Left hindlimb (tissue), 1 donor: ENCODE measurements at regions not wholly inside any gene's neighbourhood (a gene's known extent, or its start where the extent isn't known, plus 50 kb on each side); places are given as distances from the start of the nearest gene placed in this dataset.
"Not testable (repeated sequence)": the region's sequence is repeated elsewhere in the genome, so short reads cannot be mapped to it uniquely, and the experiment has no call there.

Source experiments
- DNase-seq: peaks from one replicate; pipeline ENCODE4 v3.0.0-alpha.2; 2018

DNA sequence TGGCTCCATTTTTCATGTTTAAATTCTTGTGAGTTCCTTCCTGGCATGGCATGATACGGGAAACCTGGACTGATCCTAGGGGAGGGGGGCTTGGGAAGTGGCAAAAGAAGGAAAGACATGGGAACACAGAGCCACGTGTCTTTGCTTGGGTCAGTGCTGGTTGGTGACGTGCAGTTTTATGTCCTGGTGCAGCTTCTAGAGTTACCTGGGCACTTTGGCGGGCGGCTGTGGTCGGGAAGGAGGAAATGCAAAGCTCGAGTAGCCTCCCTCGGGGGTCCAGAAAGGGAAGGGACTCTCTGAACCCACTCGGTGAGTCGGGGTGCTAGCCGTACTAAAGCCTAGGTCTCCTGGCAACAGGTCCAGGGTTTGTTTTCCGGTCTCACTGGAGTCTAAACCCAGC, 94.6 kb downstream of the APOB start:
- DNase-seq: no peak

GRCh38 chr2:20946468-20946867, 97.4 kb downstream of the APOB start:
- no peak for DNase-seq

DNA sequence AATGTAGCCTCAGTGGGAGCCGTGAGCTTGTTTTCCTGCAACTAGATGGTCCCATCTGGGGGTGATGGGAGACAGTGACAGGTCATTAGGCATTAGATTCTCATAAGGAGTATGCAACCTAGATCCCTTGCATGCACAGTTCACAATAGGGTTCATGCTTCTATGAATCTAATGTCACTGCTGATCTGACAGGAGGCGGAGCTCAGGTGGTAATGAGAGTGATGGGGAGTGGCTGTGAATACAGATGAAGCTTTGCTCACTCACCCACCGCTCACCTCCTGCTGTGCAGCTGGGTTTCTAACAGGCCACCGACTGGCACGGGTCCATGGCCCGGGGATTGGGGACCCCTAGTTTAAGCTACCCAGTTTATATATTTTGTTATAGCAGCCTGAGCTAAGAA, 100.2 kb downstream of the APOB start:
- DNase-seq: not testable (repeated sequence)

- peak; percentile 48 for DNase-seq
These were observed 101.2 kb downstream of the APOB start for GRCh38 chr2:20942646-20943125.

GRCh38 chr2:20940856-20941255, 103.0 kb downstream of the APOB start:
- DNase-seq: no peak

DNA sequence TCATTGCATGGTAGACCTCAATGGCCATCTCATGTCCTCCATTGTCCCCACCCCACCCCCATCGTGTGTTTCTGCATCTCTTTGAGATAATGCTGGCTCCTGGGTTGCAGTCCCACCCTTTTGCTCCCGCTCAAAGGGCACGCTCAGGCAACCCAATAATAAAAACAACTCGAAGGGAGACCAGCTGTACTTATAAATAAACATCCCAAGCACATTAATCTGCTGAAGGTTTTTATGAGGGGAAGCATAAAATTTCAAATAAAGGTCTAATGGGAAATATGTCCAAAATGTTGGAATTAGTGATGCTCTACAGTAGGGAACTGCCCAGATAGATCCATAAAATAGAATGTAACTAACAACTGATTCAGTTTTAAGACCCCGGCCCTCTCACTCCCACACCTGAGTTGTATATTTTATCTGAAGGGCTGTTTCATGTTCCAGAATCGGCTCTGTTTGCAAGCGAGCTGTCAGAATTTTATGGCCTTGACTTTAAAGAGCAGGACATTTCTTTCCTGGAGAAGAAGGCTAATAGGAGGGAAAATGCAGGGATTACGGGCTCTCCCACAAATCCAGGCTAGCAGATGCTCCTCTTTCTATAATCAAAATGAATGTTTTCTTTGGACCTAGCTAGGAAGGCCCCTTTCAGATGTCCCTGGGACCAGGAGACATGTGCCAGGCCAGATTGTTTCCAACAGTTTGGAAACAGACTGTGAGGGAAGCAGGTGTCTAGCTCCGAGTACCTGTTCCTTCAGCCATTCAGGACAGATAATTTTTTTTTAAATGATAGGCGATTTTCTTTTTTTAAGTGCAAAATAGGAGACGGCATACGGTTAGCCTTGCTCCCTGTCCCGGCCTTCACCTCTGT, 103.7 kb downstream of the APOB start:
- no peak for DNase-seq

- DNase-seq: no peak
These were observed 106.5 kb downstream of the APOB start for GRCh38 chr2:20937353-20937752.

- DNase-seq: no peak
These were observed 108.6 kb downstream of the APOB start for GRCh38 chr2:20935168-20935775.

DNA sequence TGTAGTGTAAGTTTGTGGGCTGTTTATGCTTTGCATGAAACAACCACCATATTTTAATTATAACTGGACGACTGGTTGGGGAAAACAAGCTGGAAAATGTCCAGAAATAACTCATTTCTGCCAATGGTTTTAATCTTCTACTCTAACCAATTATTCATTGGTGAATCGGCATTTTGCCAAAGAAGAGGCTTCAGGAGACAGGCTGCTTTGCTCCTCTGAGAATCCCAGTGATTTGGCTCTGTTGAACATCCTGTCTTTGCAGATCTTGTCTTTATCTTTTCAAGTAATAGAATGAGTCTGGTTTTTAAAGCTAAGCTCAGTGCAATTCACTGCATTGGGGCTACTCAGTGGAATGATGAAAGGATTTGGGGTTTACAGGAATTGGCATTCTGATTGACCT, 109.6 kb downstream of the APOB start:
- no peak for DNase-seq

GRCh38 chr2:20933714-20934113, 110.2 kb downstream of the APOB start:
- no peak for DNase-seq

- DNase-seq: no peak
These were observed 108.4 kb upstream of the LDAH start for GRCh38 chr2:20931346-20931745.

DNA sequence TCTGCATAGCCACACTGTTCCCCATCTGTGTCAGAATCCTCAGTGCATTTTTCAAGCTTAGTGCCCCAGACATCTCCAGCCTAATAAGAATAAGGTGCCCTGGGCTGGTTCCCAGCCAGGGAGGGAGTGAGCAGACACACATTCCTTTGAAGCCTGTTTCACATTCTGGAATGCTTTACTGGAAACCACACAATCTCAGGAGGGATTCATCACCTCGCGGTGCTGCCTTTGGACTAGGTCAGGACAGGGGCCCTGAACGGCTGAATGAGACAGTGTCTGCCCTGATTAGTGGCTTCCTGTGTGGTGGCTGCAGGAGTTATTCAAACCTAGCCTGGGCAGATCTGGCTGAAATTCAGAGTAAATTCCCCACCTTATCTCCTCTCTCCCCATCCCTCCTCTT, 108.0 kb upstream of the LDAH start:
- DNase-seq: no peak

DNA sequence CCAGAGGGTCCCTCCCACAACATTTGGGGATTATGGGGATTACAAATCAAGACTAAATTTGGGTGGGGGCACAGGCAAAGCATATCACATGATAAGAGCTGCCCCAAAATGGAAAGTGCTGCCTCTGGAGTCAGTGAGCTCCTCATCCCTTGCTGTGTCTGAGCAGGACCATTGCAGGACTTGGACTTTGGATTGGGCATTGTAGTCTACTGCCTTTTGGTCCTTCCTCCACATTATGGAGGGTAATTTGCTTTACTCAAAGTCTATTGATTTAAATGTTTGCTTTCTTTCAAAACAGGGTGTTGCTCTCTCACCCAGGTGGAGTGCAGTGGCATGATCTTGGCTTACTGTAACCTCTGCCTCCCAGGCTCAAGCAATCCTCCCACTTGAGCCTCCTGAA, 106.8 kb upstream of the LDAH start:
- no peak for DNase-seq

DNA sequence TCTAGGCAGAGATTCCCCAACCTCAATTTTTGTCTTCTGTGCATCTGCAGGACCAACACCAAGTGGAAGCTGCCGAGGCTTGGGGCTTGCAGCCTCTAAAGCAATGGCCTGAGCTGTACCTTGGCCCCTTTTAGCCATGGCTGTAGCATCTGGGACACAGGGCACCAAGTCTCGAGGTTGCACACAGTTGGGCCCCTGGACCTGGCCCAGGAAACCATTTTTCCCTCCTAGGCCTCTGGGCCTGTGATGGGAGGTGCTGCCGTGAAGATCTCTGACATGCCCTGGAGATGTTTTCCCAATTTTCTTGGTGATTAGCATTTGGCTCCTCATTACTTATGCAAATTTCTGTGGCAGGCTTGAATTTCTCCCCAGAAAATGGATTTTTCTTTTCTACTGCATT, 105.7 kb upstream of the LDAH start:
- no peak for DNase-seq

GRCh38 chr2:20925265-20925889, 102.5 kb upstream of the LDAH start:
- no peak for DNase-seq

DNA sequence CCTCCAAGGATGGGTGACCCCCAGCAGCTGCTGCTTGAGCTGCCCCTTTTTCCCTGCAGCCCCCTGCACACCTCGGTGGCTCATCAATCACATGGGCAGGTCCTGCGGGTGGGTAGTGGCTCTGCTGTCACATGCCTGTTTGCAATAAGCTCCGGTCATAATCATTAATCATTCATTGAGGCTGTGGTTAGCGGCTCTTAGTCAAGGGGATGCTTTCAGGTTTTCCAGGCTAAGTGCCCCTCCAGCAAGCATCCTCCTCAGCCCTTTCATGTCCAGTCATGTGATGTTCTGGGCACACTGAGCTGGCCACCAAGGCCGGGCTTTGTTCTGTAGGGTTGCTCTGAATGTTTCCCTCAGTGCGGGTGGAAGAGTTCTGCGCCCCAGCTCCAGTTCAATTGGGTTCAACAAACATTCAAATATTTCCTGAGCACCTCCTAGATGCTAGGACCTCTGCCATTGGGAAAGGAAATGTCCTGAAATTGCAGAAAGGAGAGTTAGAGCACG, 96.4 kb upstream of the LDAH start:
- no peak for DNase-seq

DNA sequence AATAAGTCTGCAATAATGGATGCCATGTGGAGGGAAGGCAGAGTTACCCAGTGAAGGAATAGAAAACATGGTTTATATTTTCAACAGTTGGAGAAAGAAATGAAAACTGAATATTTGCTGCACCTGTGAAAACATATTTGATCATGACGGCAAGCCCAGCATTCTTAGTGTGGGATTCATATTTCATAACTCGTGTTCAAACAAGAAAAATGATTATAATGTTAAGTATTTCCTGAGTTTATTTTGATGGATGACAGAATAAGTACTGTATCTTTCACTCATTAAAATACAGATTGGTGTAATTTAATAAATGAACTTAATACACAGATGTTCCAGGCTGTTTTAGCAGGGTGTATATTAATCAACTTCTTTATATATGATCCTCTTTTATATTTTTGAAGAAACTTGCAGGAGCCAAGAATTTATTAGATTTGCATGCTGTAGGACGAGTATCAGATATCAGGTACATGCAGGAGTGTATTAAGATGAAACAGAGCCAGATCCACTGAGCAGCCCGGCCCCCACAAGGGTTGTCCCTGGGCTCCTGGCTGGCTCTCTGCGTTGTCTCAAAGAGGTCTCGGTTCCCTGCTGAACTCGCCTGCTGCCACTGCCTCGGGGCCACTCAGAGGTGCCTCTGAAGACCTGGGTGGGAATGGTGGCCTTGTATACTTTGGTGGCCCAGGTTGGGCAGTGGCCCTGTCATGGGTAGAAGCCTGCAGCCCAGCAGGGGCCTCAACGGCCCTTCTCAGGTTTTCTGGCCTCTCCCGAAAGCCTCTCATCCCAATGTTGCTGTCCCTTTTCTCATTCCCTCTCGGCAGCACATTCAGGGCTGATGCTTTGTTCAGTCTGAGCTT, 95.0 kb upstream of the LDAH start:
- DNase-seq: no peak

DNA sequence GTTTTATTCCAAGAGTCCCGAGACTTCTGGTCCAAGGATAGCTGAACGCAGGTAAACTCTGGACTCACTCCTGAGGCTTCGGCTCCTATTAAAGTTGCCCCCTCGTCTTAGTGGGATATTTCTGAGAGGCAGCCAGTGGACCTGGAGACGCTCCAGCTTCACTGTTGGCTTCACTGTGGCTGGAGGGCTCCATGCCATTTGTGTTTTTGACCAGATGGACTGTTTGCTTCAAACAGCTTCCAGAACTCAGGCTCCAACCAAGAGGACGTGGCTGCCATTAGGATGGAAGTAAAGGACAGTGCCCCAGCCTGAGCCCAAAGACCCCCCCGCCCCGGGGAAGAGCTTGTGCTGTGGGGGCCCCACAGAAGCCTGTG, 94.4 kb upstream of the LDAH start:
- DNase-seq: no peak

DNA sequence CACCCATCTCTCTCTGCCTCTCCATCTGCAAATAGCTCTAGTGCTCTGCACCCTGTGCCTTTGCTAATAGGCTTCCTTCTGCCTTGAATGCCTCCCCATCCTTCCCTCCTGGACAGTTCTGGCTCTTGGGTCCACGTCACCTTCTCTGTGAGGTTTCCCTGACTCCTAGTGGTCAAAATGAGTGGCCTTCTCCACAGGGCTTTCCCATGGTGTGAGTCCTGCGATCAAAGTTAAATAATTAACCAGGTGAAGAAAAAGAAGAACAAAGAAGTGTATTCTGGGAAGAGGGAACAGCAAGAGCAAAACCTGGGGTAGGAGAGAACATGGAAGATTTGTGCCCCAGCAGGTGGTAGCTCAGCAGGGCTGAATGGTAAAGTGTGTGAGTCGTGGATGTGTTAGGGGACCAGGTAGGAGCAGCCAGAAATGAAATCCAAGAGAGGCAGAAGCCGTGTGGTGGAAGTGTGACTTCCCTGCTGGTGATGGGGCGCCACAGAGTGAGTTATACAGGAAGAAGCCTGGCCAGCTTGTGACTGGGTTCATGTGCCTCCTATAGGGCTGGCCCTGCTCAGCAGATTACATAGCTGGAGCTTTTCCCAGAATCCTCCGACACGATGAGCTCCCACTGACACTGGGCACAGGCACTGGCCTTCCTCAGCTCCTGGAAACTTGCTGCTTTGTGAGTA, 93.8 kb upstream of the LDAH start:
- DNase-seq: no peak

DNA sequence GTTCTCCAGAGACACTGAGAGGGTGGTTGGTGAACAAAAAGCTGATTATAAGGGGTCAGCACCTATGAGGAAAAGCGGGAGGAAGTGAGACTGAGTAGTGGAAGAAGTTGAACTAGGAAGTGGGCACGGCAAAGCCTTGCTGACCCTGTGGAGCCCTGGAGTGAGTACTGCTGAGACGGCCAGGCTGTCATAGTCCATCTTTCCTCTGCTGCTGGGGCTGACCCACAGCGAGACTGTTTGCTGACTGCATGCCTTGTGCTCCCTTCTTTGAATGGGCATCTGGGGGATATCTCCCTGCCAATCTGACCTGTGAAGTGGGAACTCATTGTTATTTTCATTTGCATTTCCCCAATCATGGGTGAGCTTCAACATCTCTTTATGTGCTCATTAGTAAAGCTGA, 92.4 kb upstream of the LDAH start:
- DNase-seq: no peak

GRCh38 chr2:20914771-20915170, 91.9 kb upstream of the LDAH start:
- DNase-seq: no peak

- DNase-seq: no peak
These were observed 91.2 kb upstream of the LDAH start for GRCh38 chr2:20914087-20914486.
